GM21515 (cell line): ENCODE measurements at regions not wholly inside any gene's neighbourhood (a gene's known extent, or its start where the extent isn't known, plus 50 kb on each side); places are given as distances from the start of the nearest gene placed in this dataset.
"Not testable (repeated sequence)": the region's sequence is repeated elsewhere in the genome, so short reads cannot be mapped to it uniquely, and the experiment has no call there.

ENCODE experiments used
- ATAC-seq: cut with Tn5 transposase; IDR thresholded peaks from one replicate; pipeline ENCODE4 v1.9.1; 2021; ENCODE audit not compliant: unreplicated experiment

DNA sequence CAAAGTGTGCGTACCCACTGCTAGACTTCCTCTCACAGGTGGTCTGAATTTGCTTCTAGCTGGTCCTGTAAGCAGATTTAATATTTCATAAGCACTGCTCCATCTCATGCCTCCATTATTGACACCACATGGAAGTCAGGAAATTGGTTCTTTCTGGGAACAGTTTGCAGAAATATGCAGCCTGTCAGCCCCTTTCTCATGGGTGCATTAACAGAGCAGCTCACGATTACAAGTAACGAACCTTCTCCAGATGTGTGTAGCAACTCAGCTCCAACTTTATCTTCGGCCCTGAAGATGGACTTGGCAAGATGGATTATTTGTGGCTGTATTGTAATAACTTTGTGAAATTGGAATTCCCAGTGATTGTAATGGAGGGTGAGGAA is 214.5 kb upstream of the DDHD1 start:
- ATAC-seq, result no peak

DNA sequence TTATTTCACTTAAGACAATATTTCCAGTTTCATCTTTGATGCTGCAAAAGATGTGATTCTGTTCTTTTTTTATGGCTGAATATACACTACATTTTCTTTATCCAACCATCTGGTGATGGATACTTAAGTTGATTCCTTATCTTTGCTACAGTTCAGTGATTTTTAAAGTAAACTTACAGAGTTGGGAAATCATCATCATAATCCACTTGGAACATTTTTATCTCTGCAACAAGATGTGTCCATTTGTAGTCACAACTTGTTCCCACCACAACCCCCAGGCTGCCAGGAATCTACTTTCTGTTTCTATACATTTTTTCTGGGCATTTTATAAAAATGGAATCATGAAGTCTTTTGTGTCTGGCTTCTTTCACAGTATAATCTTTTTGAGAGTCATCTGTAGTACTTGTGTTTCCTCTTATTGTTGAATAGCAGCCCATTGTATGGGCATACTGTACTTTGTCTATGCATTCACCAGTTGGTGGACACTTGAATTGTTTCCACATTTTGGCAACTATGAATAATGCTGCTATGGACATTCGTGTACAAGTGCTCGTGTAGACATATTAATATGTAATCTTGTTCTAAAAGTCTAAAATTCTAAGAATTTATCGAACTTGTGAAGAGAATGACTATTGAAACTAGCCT is 212.5 kb upstream of the DDHD1 start:
- no peak for ATAC-seq

DNA sequence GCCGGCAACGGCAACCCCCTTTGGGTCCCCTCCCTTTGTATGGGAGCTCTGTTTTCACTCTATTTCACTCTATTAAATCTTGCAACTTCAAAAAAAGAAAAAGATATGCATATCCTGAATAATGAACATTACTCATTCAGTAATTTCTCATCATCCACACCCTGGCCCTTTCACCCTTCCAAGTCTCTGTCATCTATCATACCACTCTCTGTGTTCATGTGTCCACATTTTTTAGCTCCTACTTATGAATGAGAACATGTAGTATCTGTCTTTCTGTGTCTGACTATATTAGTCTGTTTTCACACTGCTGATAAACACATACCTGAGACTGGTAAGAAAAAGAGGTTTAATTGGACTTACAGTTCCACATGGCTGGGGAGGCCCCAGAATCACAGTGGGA is 209.8 kb upstream of the DDHD1 start:
- not testable (repeated sequence) for ATAC-seq

DNA sequence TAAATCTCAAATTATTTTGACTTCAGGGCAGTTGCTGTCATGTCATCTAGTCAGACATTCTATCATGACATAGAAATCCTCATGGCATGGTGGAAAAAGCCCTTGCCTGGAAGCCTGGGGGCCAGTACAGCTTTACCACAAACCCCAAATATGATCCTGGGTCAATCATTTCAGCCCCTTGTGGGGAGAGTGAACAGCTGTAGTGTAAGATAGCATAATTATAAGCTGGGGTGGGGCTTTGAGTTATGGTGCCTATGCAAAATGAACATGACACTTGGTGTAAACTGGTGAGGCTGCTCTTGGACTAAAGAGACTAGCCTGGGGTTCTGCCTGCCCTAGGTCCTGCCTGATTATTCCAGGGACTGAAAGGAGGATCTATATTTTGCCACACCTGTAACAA is 207.7 kb upstream of the DDHD1 start:
- ATAC-seq, result no peak

DNA sequence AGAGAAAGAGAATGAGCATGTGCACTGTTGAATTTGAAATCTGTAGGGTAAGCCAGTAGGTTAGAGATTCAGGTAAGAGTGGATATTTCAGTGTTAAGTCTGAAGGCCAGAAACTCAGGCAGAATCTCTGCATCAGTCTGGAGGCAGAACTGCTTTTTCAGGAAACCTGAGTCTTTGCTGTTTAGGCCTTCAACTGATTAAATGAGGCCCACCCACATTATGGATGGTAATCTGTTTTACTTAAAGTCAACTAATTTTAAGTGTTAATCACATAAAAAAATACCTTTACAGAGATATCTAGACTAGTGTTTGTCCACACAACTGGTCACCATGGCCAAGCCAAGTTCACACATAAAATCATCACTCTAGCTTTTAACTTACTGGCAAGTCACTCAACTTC is 205.0 kb upstream of the DDHD1 start:
- no peak for ATAC-seq

DNA sequence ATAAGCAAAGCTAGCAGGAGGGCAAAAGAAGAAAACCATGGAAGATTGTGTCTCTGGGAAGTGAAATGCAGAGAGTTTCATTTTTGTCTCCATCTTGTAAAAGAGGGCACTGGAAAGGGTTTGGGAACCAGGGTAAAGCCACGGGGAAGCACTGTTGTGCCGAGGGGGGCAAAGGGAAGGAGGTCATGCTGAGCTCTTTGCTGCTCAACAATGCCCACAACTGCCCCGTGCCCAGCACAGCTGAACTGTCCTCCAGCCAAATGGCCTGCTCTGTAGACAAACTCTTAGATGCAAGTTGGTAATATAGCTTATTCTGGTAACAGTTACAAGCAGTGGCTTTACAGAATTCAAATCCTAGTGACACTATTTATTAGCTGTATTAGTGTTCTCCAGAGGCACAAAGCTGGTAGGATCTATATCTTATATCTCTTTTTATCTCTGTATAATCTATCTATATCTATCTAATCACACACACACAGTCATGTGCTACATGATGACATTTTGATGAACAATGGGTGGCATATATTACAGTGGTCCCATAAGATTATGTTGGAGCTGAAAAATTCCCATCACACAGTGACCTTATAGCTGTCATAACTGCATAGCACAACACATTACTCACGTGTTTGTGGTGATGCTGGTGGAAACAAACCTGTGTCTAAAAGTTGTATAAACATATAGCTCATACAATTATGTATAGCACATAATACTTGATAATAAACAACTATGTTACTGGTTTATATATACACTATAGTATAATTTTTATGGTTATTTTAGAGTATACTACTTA is 203.4 kb upstream of the DDHD1 start:
- no peak for ATAC-seq

DNA sequence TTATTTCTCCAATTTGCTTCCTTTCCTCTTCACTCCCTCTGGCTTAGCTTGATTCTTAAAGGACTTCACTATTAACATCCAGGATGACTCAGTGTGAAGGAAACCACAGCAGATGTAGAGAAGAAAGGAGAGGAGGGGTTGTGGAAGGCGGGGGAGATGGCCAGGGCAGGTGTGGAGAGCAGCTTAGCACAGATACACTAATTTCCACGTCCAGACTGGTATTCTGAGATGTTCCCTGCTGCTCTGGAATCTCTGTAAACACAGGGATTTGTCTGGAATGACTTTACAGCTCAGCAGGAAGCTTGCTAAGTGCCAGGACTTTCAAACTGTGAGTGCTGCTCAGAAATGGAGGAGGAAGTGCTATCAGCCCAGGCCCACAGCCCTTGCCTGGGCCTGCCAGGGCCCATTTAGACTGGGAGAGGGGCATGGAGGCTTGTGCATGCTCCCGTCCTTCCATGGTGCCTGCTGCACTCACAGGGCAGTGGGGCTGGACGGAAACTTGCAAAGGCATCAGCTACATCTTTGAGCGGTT is 202.5 kb upstream of the DDHD1 start:
- no peak for ATAC-seq

DNA sequence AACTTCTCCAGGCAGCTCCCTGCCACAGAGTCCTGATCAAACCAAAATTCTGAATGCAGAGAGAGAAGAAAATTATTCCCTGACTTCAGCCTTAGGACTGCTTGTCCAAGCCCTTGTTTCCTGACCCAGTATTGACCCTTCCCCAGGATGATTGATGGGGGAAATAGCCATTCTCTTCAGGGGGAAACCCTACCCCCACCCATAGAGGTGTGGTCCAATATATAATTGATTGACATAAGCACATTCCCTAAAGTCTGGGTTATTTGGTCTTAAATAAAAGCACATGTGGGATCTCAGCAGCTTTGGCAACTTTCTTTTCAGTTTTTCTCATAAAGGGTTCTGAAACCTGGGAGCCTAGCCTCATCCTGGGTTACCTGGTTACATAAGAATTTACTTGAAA is 201.2 kb upstream of the DDHD1 start:
- ATAC-seq, result no peak

DNA sequence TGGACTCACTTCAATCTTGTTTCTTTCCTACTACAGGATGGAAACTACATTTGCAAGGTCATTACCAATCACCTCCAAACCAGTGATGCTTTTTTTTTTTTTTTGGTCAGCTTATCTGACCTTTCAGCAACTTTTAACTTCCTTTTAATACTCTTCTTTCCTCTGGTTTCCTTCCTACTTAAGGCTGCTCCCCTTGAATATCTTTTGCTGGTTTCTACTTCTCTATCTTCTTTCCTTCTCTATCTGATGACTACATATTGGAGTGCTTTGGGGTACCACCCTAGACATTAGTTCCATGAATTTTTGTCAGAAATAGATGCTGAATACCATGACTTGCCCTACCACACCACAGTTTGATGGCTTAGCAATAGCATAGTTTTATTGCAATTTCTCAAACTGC is 197.7 kb upstream of the DDHD1 start:
- no peak for ATAC-seq

DNA sequence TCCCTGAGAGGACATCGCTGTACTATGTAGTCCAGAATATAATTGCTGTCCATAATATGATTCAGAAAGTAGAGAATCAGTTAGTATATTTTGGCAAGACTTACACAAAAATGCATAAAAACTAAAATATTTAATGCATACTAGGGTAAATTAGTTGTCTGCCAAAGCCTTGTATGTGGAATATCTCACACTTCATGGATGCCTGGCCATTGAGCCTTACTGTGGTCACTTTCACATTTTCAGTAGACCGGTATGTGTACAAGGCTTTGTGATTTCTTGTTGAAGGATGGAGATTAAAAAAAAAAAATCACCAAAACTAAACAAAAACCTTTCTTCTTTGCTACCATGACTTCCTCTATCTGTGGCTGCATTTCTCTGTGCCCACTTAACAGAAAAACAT is 197.3 kb upstream of the DDHD1 start:
- ATAC-seq, result no peak

DNA sequence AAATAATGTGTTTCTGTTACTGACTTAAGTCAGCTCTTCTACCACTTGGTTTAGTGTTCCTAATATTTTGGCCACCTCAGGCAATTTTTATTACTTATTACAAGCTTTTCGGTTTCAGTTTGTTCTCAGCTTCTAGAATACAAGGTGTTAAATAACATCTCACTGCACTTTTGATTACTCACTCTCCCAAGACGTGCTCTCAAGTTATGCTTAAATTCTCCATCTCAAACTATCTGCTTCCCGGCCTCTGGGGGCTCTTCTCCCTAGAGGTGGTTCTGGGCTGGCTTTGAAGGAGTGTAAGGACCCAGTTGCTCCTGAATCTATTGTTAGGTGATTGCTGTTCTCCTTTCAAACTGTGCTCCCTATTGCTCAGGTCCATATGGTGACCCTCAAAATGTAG is 193.9 kb upstream of the DDHD1 start:
- no peak for ATAC-seq

DNA sequence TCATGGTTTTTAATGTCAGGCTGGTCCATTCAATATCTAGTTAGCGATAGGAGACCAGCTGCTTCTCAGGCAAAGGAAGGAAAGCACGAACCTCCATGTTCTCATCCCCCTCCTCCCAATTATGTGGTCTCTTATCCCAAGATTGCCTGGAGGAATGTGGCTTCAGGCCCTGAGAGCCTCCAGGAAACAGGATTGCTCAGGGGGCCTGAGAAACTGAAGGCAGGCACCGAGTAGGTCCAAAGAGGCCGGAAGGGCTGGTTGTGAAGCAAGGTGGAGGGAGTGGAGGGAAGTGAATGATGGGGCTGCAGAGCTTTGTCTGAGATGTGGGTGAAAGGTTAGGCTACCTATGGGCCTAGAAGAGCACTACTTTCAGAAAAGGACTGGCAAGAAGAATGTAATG is 188.2 kb upstream of the DDHD1 start:
- ATAC-seq, result no peak

DNA sequence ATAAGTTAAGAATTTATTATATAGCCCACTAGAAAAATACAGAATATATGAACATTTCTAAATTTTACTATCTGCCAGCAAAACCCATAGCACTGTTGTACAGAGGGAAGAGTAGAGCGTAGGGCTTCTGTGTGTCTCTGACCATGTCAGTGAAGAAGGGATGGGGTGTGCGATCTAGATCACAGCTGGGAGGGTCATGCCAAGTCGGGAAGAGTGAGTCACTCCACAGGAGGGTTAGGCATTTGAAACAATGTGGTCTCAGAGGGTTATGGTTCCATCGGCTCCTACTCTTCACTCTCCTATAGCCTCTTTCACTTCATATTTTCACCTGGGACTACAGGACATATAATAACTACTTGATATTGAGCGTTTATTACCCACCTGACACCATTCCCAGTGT is 185.1 kb upstream of the DDHD1 start:
- no peak for ATAC-seq

DNA sequence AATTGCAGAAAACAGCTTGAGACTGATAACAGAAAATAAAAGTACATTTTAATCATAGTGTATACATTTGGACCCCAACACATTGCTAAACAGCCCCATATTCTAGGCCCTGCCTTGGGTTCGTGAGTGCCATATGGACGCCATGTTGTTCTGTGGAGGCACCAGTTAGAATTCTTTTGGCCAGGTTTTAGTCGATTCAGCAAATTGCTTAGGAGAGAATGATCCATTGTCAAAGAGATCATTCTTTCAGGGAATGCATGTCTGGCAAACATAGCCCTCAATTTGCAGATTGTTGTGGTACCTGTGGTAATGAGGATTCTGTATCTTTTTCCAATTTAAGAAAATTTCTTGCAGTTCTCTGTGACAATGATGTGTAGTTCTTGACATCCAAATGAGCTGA is 183.6 kb upstream of the DDHD1 start:
- no peak for ATAC-seq

DNA sequence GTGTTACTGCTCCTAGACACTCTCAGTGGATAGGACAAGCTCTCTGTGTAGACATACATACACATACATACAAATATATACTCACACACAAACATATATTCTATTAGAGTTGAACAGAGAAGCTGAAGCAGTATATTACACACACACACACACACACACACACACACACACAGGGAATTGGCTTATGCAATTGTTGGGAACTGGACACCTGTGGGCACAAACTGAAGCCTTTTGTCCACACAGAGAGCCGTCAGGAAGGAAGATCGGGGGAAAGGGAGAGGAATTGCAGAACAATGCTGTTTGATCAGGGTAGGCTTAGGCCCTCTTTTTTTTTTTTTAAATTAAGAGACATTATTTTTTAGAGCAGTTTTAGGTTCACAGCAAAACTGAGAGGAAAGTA is 180.7 kb upstream of the DDHD1 start:
- no peak for ATAC-seq

DNA sequence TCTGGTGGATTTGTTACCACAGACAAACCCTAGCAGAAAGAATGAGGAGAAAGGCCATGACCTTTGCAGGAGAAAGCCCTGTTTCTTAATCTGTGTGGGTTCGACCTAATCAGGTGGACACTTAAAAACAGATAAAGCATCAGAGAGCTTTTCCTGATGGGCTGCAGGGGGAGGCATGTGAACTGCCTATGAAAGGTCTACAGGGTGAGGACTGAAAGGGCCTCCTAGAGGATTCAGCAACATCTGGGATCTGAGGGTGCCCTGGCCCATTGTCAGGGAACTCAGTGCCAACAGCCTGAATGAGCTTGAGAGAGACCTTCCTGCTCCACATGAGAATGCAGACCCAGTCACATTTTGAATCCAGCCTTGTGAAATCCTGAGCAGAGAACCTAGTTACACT is 178.8 kb upstream of the DDHD1 start:
- ATAC-seq, result no peak

DNA sequence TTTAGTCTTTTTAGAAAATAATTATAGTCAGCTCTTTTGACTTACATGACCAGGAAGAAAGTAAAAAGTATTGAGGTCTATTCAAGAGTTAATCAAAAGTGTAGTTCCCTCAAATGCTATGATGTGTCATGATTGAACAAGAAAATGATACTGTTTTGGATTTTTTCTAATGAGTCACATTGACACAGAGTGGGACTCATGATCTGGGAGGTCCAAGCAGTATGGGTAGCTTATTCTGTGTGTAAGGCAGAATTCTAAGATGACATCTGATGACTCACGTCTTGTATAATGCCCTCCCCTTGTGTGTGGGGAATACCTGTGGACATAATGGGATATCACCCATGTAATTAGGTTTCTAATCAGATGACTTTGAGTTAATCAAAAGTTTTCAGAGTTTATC is 178.1 kb upstream of the DDHD1 start:
- no peak for ATAC-seq

DNA sequence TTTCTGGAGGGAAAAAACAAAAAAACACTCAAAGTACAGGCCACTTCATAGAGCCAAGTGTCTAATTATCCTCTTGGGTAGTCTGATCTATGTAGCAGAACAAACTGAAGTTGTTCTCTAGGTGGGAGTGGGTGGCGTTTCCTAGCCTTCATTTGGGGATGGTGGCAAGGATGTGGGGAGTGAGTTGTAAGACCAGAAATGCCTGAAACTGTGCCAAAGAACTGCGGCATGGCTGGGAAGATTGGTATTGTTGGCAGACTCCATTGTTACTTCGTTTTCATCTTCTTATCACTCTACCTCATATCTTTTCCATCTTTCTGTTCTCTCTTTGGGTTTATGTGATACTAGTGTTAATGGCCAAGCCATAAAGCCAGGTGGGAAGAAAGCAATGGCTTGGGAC is 177.3 kb upstream of the DDHD1 start:
- no peak for ATAC-seq

DNA sequence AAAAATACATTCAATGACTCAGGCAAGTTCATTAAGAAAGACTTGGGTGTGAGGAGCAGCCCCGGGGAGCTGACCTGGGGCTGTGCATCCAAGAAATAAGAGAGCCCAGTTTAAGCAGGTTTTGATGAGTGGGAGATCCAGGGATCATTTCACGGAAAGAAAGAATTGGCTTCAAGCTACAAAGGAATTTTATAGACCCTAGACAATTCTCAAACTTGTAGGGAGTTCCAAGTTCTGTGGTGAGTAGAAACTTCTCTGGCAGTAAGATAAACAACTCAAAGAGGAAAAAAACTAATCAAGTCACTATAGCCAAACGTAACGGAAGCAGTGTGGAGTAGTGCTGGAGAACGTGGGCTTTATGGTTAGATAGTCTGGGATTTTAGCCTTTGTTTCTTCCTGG is 175.7 kb upstream of the DDHD1 start:
- ATAC-seq, result no peak

DNA sequence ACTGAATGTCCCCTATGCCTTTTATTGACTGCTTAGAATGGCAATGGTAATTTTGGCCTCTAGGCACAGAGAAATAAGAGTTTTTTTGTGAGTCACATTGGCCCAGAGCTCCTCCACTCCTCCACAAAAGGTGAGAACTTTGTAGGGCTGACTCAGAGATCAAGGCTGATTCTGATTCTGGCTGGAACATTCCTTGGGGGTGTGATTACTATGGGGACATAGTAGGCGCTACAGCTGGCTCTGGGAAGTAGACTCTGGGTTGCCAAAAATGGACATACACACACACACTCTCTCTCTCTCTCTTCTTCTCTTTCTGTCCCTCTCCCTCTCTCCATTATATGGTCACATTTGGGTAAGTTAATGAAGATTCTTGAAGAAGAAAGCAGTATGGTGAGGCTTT is 174.6 kb upstream of the DDHD1 start:
- ATAC-seq, result no peak

DNA sequence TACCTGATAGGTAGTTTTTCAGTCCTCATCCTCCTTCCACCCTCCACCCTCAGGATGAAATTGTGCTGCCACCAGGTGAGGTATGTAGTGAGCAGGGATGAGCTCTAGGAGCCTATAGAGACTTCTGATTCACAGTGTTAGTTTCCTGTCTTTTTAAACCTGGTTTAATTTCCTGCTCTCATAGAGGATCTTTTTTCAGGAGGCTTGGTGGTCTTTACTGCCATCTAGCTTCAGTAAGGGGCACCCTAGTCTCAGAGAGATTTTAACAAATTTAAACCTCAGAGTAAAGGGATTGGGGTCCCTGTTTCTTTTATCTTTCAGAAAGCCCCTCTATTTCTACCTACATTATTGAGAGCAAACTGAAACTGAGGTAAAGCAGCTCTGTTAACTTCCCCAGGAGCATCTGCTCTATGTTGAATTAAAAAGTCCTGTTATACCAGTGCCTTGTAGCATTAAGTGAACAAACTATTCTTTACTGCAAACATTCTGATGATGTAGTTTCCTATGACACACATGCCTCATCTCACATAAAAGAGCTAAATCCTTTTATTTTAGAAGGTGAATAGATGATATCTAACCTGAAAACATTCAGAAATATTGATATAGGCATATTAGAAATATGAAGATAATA is 172.2 kb upstream of the DDHD1 start:
- ATAC-seq, result no peak

DNA sequence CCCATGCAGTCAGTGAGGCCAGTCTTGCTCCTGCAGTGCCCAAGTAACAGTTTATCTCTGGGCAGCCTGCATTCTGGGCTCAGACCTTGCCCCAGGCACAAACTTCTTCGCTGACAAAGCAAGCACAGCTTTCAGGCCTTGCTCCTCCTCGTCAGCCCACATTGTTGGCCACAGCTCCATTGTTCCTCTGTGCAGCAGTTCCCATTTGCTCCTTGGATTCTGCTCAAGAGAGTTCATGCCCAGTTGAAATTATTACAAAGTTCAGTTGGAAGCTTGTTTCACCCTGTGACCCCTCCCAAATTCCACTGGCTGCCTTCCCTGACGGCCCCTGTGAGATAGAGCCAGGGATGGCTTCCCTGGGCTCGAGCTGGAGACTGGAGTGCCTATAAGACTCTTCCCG is 163.4 kb upstream of the DDHD1 start:
- no peak for ATAC-seq
